ENCODE measurements at regions not wholly inside any gene's neighbourhood (a gene's known extent, or its start where the extent isn't known, plus 50 kb on each side); places are given as distances from the start of the nearest gene placed in this dataset.

- no peak for TF ChIP-seq CTCF (IDR thresholded peaks at IDR 0.05)
- TF ChIP-seq EZH2 (IDR thresholded peaks at IDR 0.05; ENCODE audit: borderline replicate concordance, insufficient read depth, low read depth, low read length, poor library complexity, severe bottlenecking), result no peak
Measured at GRCh38 chr13:33649212-33649878, 168.6 kb upstream of the RFC3 start.

Data from B cell (primary cell).